H1 (cell line): ENCODE measurements at regions not wholly inside any gene's neighbourhood (a gene's known extent, or its start where the extent isn't known, plus 50 kb on each side); places are given as distances from the start of the nearest gene placed in this dataset.
A peak's percentile ranks its signal among the peaks of the same experiment; 100 is the strongest.

ENCODE experiments used
- CTCF ChIA-PET: fragments of 300-600 bp; sonication (Branson Sonifier 250); formaldehyde crosslinking; loops from one replicate; lab custom pipeline; 2021; ENCODE audit not compliant: partially characterized antibody; lab: Charles Lee
- POLR2A ChIA-PET: fragments of 300-600 bp; sonication (Branson Sonifier 250); formaldehyde crosslinking; loops from one replicate; lab custom pipeline; 2021; ENCODE audit warnings: inconsistent platforms; ENCODE audit not compliant: partially characterized antibody; lab: Charles Lee
- DNase-seq, 2 experiments: peaks; one replicate each; pipeline versions ENCODE4 v3.0.0 to v3.0.0-alpha.2; 2010 to 2022; ENCODE audit warnings: low spot score in 2 of 2, low read depth in 1 of 2, mixed read lengths in 1 of 2
- FAIRE-seq: peaks from 2 replicates; lab custom pipeline; 2011; peaks lifted over from hg19 to GRCh38; lab: Jason Lieb, UNC
- H2AFZ ChIP-seq: 2 replicates; pipeline ENCODE4 v1.8.1; 2012; ENCODE audit warnings: low read length, inconsistent platforms
- H2AK5ac ChIP-seq: 2 replicates; pipeline ENCODE4 v1.6.1; 2013; ENCODE audit warnings: low read depth, low read length
- H2BK120ac ChIP-seq: replicated peaks from 2 replicates; pipeline ENCODE3; 2013; ENCODE audit warnings: low read depth, low read length, inconsistent platforms
- H2BK12ac ChIP-seq: 2 replicates; pipeline ENCODE4 v1.6.1; 2013; ENCODE audit warnings: low read depth, low read length
- H2BK15ac ChIP-seq: 2 replicates; pipeline ENCODE4 v1.6.1; 2013; ENCODE audit warnings: low read length
- H2BK20ac ChIP-seq: 2 replicates; pipeline ENCODE4 v1.6.1; 2013; ENCODE audit warnings: low read length
- H2BK5ac ChIP-seq: 2 replicates; pipeline ENCODE4 v1.6.1; 2013; ENCODE audit warnings: low read depth, low read length
- H3K14ac ChIP-seq: 2 replicates; pipeline ENCODE4 v1.6.1; 2013; ENCODE audit warnings: inconsistent platforms; ENCODE audit not compliant: insufficient read length
- H3K18ac ChIP-seq: 2 replicates; pipeline ENCODE4 v1.6.1; 2013; ENCODE audit warnings: low read length; ENCODE audit errors: extremely low read depth
- H3K23ac ChIP-seq: 2 replicates; pipeline ENCODE4 v1.6.1; 2013; ENCODE audit warnings: inconsistent platforms; ENCODE audit not compliant: insufficient read length
- H3K23me2 ChIP-seq: 2 replicates; pipeline ENCODE4 v1.6.1; 2013; ENCODE audit warnings: low read depth, low read length
- H3K27ac ChIP-seq: 2 replicates; pipeline ENCODE4 v1.6.1; 2011; ENCODE audit warnings: low read depth, low read length, inconsistent platforms
- H3K27me3 ChIP-seq, 4 experiments: replicated peaks in 1 of 4; 1 replicate in 1 of 4; 2 replicates in 3 of 4; pipeline versions ENCODE4 v1.6.1 to v1.8.1; 2011 to 2013; ENCODE audit warnings: low read length in 3 of 4, mild to moderate bottlenecking in 3 of 4, inconsistent platforms in 2 of 4, mixed read lengths in 2 of 4, moderate library complexity in 1 of 4; ENCODE audit not compliant: control insufficient read depth in 3 of 4, insufficient read depth in 3 of 4; ENCODE audit errors: extremely low read depth in 1 of 4
- H3K36me3 ChIP-seq, 4 experiments: 2 replicates each; pipeline versions ENCODE4 v1.6.1 to v1.8.1; 2011 to 2013; ENCODE audit warnings: mild to moderate bottlenecking in 4 of 4, low read length in 3 of 4, moderate library complexity in 2 of 4, control low read depth in 1 of 4, inconsistent platforms in 1 of 4; ENCODE audit not compliant: insufficient read depth in 4 of 4, control insufficient read depth in 2 of 4
- H3K4ac ChIP-seq: replicated peaks from 2 replicates; pipeline ENCODE3; 2013; ENCODE audit warnings: low read length, low read depth, mixed read lengths, inconsistent platforms; ENCODE audit not compliant: insufficient read length
- H3K4me1 ChIP-seq, 4 experiments: replicated peaks in 1 of 4; 1 replicate in 1 of 4; 2 replicates in 3 of 4; pipeline versions ENCODE4 v1.6.1 to v1.8.1; 2011 to 2013; ENCODE audit warnings: low read length in 3 of 4, inconsistent platforms in 2 of 4, mixed read lengths in 1 of 4; ENCODE audit not compliant: insufficient read depth in 4 of 4, control insufficient read depth in 3 of 4
- H3K4me2 ChIP-seq, 2 experiments: 2 replicates each; pipeline versions ENCODE4 v1.6.1 to v1.8.1; 2011 to 2013; ENCODE audit warnings: low read depth in 2 of 2, low read length in 2 of 2, control low read depth in 1 of 2, inconsistent platforms in 1 of 2, mild to moderate bottlenecking in 1 of 2; ENCODE audit not compliant: insufficient read depth in 1 of 2
- H3K4me3 ChIP-seq, 4 experiments: fragments of 200-600, 300-600 bp in 1 of 4; sonication (generic), shearing (Covaris generic), sonication (Bioruptor Twin) in 1 of 4; 2 replicates each; pipeline versions ENCODE4 v1.5.1 to v1.8.1; 2011 to 2016; ENCODE audit warnings: low read length in 4 of 4, low read depth in 3 of 4, control low read depth in 2 of 4, inconsistent platforms in 2 of 4, mild to moderate bottlenecking in 2 of 4, mixed read lengths in 1 of 4, moderate library complexity in 1 of 4; ENCODE audit not compliant: insufficient read depth in 2 of 4; ENCODE audit errors: extremely low read depth in 1 of 4
- H3K56ac ChIP-seq: replicated peaks from 2 replicates; pipeline ENCODE3; 2013; ENCODE audit warnings: low read depth, mild to moderate bottlenecking, mixed read lengths, low read length, inconsistent platforms; ENCODE audit not compliant: insufficient read length
- H3K79me1 ChIP-seq: 2 replicates; pipeline ENCODE4 v1.6.1; 2013; ENCODE audit warnings: low read depth, low read length, control low read depth
- H3K79me2 ChIP-seq, 2 experiments: 2 replicates each; pipeline versions ENCODE4 v1.6.1 to v1.8.1; 2012 to 2013; ENCODE audit warnings: low read length in 2 of 2, mild to moderate bottlenecking in 2 of 2, inconsistent platforms in 1 of 2; ENCODE audit not compliant: insufficient read depth in 2 of 2, control insufficient read depth in 1 of 2
- H3K9ac ChIP-seq, 4 experiments: replicated peaks in 1 of 4; 1 replicate in 1 of 4; 2 replicates in 3 of 4; pipeline versions ENCODE4 v1.6.1 to v1.8.1; 2011 to 2013; ENCODE audit warnings: low read depth in 3 of 4, low read length in 3 of 4, control low read depth in 2 of 4, mild to moderate bottlenecking in 2 of 4, moderate library complexity in 2 of 4, inconsistent platforms in 1 of 4; ENCODE audit errors: extremely low read depth in 1 of 4
- H3K9me3 ChIP-seq, 2 experiments: 2 replicates each; pipeline versions ENCODE4 v1.6.1 to v1.8.1; 2012 to 2013; ENCODE audit warnings: mild to moderate bottlenecking in 2 of 2, moderate library complexity in 2 of 2, control low read depth in 1 of 2, inconsistent platforms in 1 of 2, low read depth in 1 of 2, low read length in 1 of 2, mixed read lengths in 1 of 2; ENCODE audit not compliant: insufficient read depth in 2 of 2
- H4K20me1 ChIP-seq, 2 experiments: replicated peaks in 1 of 2; 2 replicates each; pipeline versions ENCODE3 to v1.8.1; 2011 to 2013; ENCODE audit warnings: inconsistent platforms in 2 of 2, low read length in 2 of 2, mild to moderate bottlenecking in 1 of 2; ENCODE audit not compliant: insufficient read depth in 2 of 2, control insufficient read depth in 1 of 2
- H4K5ac ChIP-seq: 2 replicates; pipeline ENCODE4 v1.6.1; 2013; ENCODE audit warnings: low read length, low read depth, mixed read lengths, inconsistent platforms; ENCODE audit not compliant: insufficient read length
- H4K8ac ChIP-seq: 2 replicates; pipeline ENCODE4 v1.8.0; 2013; ENCODE audit warnings: mild to moderate bottlenecking, moderate library complexity, low read length, inconsistent platforms; ENCODE audit not compliant: insufficient read depth; ENCODE audit errors: extremely low read depth
- H4K91ac ChIP-seq: replicated peaks from 2 replicates; pipeline ENCODE3; 2013; ENCODE audit warnings: low read length, mixed read lengths, inconsistent platforms; ENCODE audit not compliant: insufficient read length
- ATF2 ChIP-seq: IDR thresholded peaks from 2 replicates; pipeline ENCODE4 v1.6.1; 2012; ENCODE audit warnings: low read length, inconsistent platforms
- CHD2 ChIP-seq: IDR thresholded peaks from 2 replicates; pipeline ENCODE4 v1.6.1; 2012; ENCODE audit warnings: low read length, improper control_type of control experiment
- CREB1 ChIP-seq: IDR thresholded peaks from 2 replicates; pipeline ENCODE4 v1.6.1; 2012; ENCODE audit warnings: inconsistent platforms
- EGR1 ChIP-seq: IDR thresholded peaks from 2 replicates; pipeline ENCODE4 v1.6.1; 2011; ENCODE audit warnings: low read depth, low read length, borderline replicate concordance
- FOSL1 ChIP-seq: IDR thresholded peaks from 2 replicates; pipeline ENCODE4 v1.6.1; 2011; ENCODE audit warnings: mild to moderate bottlenecking, low read depth, low read length, moderate library complexity; ENCODE audit not compliant: insufficient read depth
- JUND ChIP-seq: IDR thresholded peaks from 2 replicates; pipeline ENCODE4 v1.6.1; 2011; ENCODE audit warnings: mild to moderate bottlenecking, improper control_type of control experiment, low read length
- KDM5A ChIP-seq: fragments of 200-600 bp; IDR thresholded peaks from 2 replicates; pipeline ENCODE4 v1.7.1; 2012; ENCODE audit warnings: mild to moderate bottlenecking, low read length, inconsistent platforms, mixed read lengths
- MAFK ChIP-seq: IDR thresholded peaks from 2 replicates; pipeline ENCODE4 v1.6.1; 2012; ENCODE audit warnings: low read depth, mild to moderate bottlenecking, improper control_type of control experiment, low read length
- SIN3A ChIP-seq, 2 experiments: IDR thresholded peaks in 1 of 2; conservative IDR thresholded peaks in 1 of 2; 2 replicates each; pipeline ENCODE4 v1.6.1; 2011 to 2012; ENCODE audit warnings: low read length in 2 of 2, improper control_type of control experiment in 1 of 2, low read depth in 1 of 2, mild to moderate bottlenecking in 1 of 2
- SIX5 ChIP-seq: IDR thresholded peaks from 2 replicates; pipeline ENCODE4 v1.6.1; 2011; ENCODE audit warnings: mild to moderate bottlenecking, low read depth, low read length
- SP1 ChIP-seq: IDR thresholded peaks from 2 replicates; pipeline ENCODE4 v1.6.1; 2011; ENCODE audit warnings: low read depth, low read length
- TBP ChIP-seq: IDR thresholded peaks from 2 replicates; pipeline ENCODE4 v1.6.1; 2011; ENCODE audit warnings: low read depth, low read length, improper control_type of control experiment
- TCF12 ChIP-seq: IDR thresholded peaks from 2 replicates; pipeline ENCODE4 v1.6.1; 2011; ENCODE audit warnings: low read depth, mild to moderate bottlenecking, low read length
- YY1 ChIP-seq: IDR thresholded peaks from 2 replicates; pipeline ENCODE4 v1.6.1; 2011; ENCODE audit warnings: low read depth, mild to moderate bottlenecking, low read length
- WGBS, 2 experiments: shearing (Covaris generic) in 1 of 2; methylation state at CpG; one replicate each; pipeline versions ENCODE4 v1.1.6 to v1.1.7; 2013 to 2015; ENCODE audit warnings: low lambda C conversion rate in 2 of 2, mixed read lengths in 2 of 2, inconsistent platforms in 1 of 2, low coverage in 1 of 2, missing lambda C conversion rate in 1 of 2; ENCODE audit not compliant: insufficient replicate concordance in 2 of 2, insufficient coverage in 1 of 2, insufficient read length in 1 of 2; ENCODE audit errors: extremely low coverage in 1 of 2, missing lambda C conversion rate in 1 of 2; 5-methylcytosine and 5-hydroxymethylcytosine counted together

GRCh38 chr6:14436592-14437132 is 319.1 kb downstream of the CD83 start:
- H3K79me1 ChIP-seq = no peaks in the 10 kb centered on the region
- no peak overlapping the region for H2BK12ac ChIP-seq
- 82% methylated on average over 3 of the region's 3 CpGs; no CpG with 5 or more reads in 1 of the 2 experiments for WGBS, 2 experiments
- H2AK5ac ChIP-seq = no peak overlapping the region
- no peak overlapping the region for H3K56ac ChIP-seq
- H3K23me2 ChIP-seq = no peaks in the 10 kb centered on the region
- no peaks in the 10 kb centered on the region for H3K9me3 ChIP-seq
- H2BK5ac ChIP-seq = no peak overlapping the region
- H3K4me2 ChIP-seq = no peak overlapping the region
- no peaks in the 10 kb centered on the region for H3K36me3 ChIP-seq
- no peak overlapping the region for H3K18ac ChIP-seq
- H3K4ac ChIP-seq = no peak overlapping the region
- ChIA-PET POLR2A (no interaction called here), CTCF (interaction anchor here (0.7 to 1.2 kb wide), 2 partner anchors 16 to 30 kb away, joined by 3 read pairs; no protein-coding TSS in a partner anchor)
- no peak overlapping the region for H4K5ac ChIP-seq
- H2AFZ ChIP-seq = no peak overlapping the region
- H2BK15ac ChIP-seq = no peak overlapping the region
- H3K14ac ChIP-seq = peak overlapping the region; percentile 55
- FAIRE-seq = no peak
- H4K8ac ChIP-seq = no peak overlapping the region
- H3K4me1 ChIP-seq = peaks cover 0 to 12% (median 2%) of the 10 kb centered on the region in 4 experiments; a peak in 2 of 7 replicates
- no peaks in the 10 kb centered on the region for H3K79me2 ChIP-seq
- H3K27ac ChIP-seq = no peak overlapping the region
- H4K20me1 ChIP-seq = no peaks in the 10 kb centered on the region
- H3K23ac ChIP-seq = no peak overlapping the region
- H2BK120ac ChIP-seq = no peak overlapping the region
- no peak overlapping the region for H3K4me3 ChIP-seq
- no peak overlapping the region for H3K9ac ChIP-seq
- no peak overlapping the region for H4K91ac ChIP-seq
- H3K27me3 ChIP-seq = no peaks in the 10 kb centered on the region
- no peak for DNase-seq
- H2BK20ac ChIP-seq = no peak overlapping the region
- TF ChIP-seq SIX5 (no peak), JUND (no peak), YY1 (no peak), KDM5A (no peak), TBP (no peak), SIN3A (conservative IDR thresholded peaks at IDR 0.05 in 1 of 2, IDR thresholded peaks at IDR 0.05 in 1 of 2; ENCODE audit: low read depth in 1 of 2, low read length in 2 of 2) (no peak), CHD2 (no peak), EGR1 (no peak), FOSL1 (no peak), SP1 (no peak), CREB1 (no peak), TCF12 (no peak), MAFK (no peak), ATF2 (no peak)
